H1 (cell line): ENCODE measurements at regions not wholly inside any gene's neighbourhood (a gene's known extent, or its start where the extent isn't known, plus 50 kb on each side); places are given as distances from the start of the nearest gene placed in this dataset.
A peak's percentile ranks its signal among the peaks of the same experiment; 100 is the strongest.

Experiments
- CTCF ChIA-PET: fragments of 300-600 bp; sonication (Branson Sonifier 250); formaldehyde crosslinking; loops from one replicate; lab custom pipeline; 2021; ENCODE audit not compliant: partially characterized antibody; lab: Charles Lee
- POLR2A ChIA-PET: fragments of 300-600 bp; sonication (Branson Sonifier 250); formaldehyde crosslinking; loops from one replicate; lab custom pipeline; 2021; ENCODE audit warnings: inconsistent platforms; ENCODE audit not compliant: partially characterized antibody; lab: Charles Lee
- DNase-seq, 2 experiments: peaks; one replicate each; pipeline versions ENCODE4 v3.0.0 to v3.0.0-alpha.2; 2010 to 2022; ENCODE audit warnings: low spot score in 2 of 2, low read depth in 1 of 2, mixed read lengths in 1 of 2
- FAIRE-seq: peaks from 2 replicates; lab custom pipeline; 2011; peaks lifted over from hg19 to GRCh38; lab: Jason Lieb, UNC
- H2AFZ ChIP-seq: 2 replicates; pipeline ENCODE4 v1.8.1; 2012; ENCODE audit warnings: low read length, inconsistent platforms
- H2AK5ac ChIP-seq: 2 replicates; pipeline ENCODE4 v1.6.1; 2013; ENCODE audit warnings: low read depth, low read length
- H2BK120ac ChIP-seq: replicated peaks from 2 replicates; pipeline ENCODE3; 2013; ENCODE audit warnings: low read depth, low read length, inconsistent platforms
- H2BK12ac ChIP-seq: 2 replicates; pipeline ENCODE4 v1.6.1; 2013; ENCODE audit warnings: low read depth, low read length
- H2BK15ac ChIP-seq: 2 replicates; pipeline ENCODE4 v1.6.1; 2013; ENCODE audit warnings: low read length
- H2BK20ac ChIP-seq: 2 replicates; pipeline ENCODE4 v1.6.1; 2013; ENCODE audit warnings: low read length
- H2BK5ac ChIP-seq: 2 replicates; pipeline ENCODE4 v1.6.1; 2013; ENCODE audit warnings: low read depth, low read length
- H3K14ac ChIP-seq: 2 replicates; pipeline ENCODE4 v1.6.1; 2013; ENCODE audit warnings: inconsistent platforms; ENCODE audit not compliant: insufficient read length
- H3K18ac ChIP-seq: 2 replicates; pipeline ENCODE4 v1.6.1; 2013; ENCODE audit warnings: low read length; ENCODE audit errors: extremely low read depth
- H3K23ac ChIP-seq: 2 replicates; pipeline ENCODE4 v1.6.1; 2013; ENCODE audit warnings: inconsistent platforms; ENCODE audit not compliant: insufficient read length
- H3K23me2 ChIP-seq: 2 replicates; pipeline ENCODE4 v1.6.1; 2013; ENCODE audit warnings: low read depth, low read length
- H3K27ac ChIP-seq: 2 replicates; pipeline ENCODE4 v1.6.1; 2011; ENCODE audit warnings: low read depth, low read length, inconsistent platforms
- H3K27me3 ChIP-seq, 4 experiments: replicated peaks in 1 of 4; 1 replicate in 1 of 4; 2 replicates in 3 of 4; pipeline versions ENCODE4 v1.6.1 to v1.8.1; 2011 to 2013; ENCODE audit warnings: low read length in 3 of 4, mild to moderate bottlenecking in 3 of 4, inconsistent platforms in 2 of 4, mixed read lengths in 2 of 4, moderate library complexity in 1 of 4; ENCODE audit not compliant: control insufficient read depth in 3 of 4, insufficient read depth in 3 of 4; ENCODE audit errors: extremely low read depth in 1 of 4
- H3K36me3 ChIP-seq, 4 experiments: 2 replicates each; pipeline versions ENCODE4 v1.6.1 to v1.8.1; 2011 to 2013; ENCODE audit warnings: mild to moderate bottlenecking in 4 of 4, low read length in 3 of 4, moderate library complexity in 2 of 4, control low read depth in 1 of 4, inconsistent platforms in 1 of 4; ENCODE audit not compliant: insufficient read depth in 4 of 4, control insufficient read depth in 2 of 4
- H3K4ac ChIP-seq: replicated peaks from 2 replicates; pipeline ENCODE3; 2013; ENCODE audit warnings: low read length, low read depth, mixed read lengths, inconsistent platforms; ENCODE audit not compliant: insufficient read length
- H3K4me1 ChIP-seq, 4 experiments: replicated peaks in 1 of 4; 1 replicate in 1 of 4; 2 replicates in 3 of 4; pipeline versions ENCODE4 v1.6.1 to v1.8.1; 2011 to 2013; ENCODE audit warnings: low read length in 3 of 4, inconsistent platforms in 2 of 4, mixed read lengths in 1 of 4; ENCODE audit not compliant: insufficient read depth in 4 of 4, control insufficient read depth in 3 of 4
- H3K4me2 ChIP-seq, 2 experiments: 2 replicates each; pipeline versions ENCODE4 v1.6.1 to v1.8.1; 2011 to 2013; ENCODE audit warnings: low read depth in 2 of 2, low read length in 2 of 2, control low read depth in 1 of 2, inconsistent platforms in 1 of 2, mild to moderate bottlenecking in 1 of 2; ENCODE audit not compliant: insufficient read depth in 1 of 2
- H3K4me3 ChIP-seq, 4 experiments: fragments of 200-600, 300-600 bp in 1 of 4; sonication (generic), shearing (Covaris generic), sonication (Bioruptor Twin) in 1 of 4; 2 replicates each; pipeline versions ENCODE4 v1.5.1 to v1.8.1; 2011 to 2016; ENCODE audit warnings: low read length in 4 of 4, low read depth in 3 of 4, control low read depth in 2 of 4, inconsistent platforms in 2 of 4, mild to moderate bottlenecking in 2 of 4, mixed read lengths in 1 of 4, moderate library complexity in 1 of 4; ENCODE audit not compliant: insufficient read depth in 2 of 4; ENCODE audit errors: extremely low read depth in 1 of 4
- H3K56ac ChIP-seq: replicated peaks from 2 replicates; pipeline ENCODE3; 2013; ENCODE audit warnings: low read depth, mild to moderate bottlenecking, mixed read lengths, low read length, inconsistent platforms; ENCODE audit not compliant: insufficient read length
- H3K79me1 ChIP-seq: 2 replicates; pipeline ENCODE4 v1.6.1; 2013; ENCODE audit warnings: low read depth, low read length, control low read depth
- H3K79me2 ChIP-seq, 2 experiments: 2 replicates each; pipeline versions ENCODE4 v1.6.1 to v1.8.1; 2012 to 2013; ENCODE audit warnings: low read length in 2 of 2, mild to moderate bottlenecking in 2 of 2, inconsistent platforms in 1 of 2; ENCODE audit not compliant: insufficient read depth in 2 of 2, control insufficient read depth in 1 of 2
- H3K9ac ChIP-seq, 4 experiments: replicated peaks in 1 of 4; 1 replicate in 1 of 4; 2 replicates in 3 of 4; pipeline versions ENCODE4 v1.6.1 to v1.8.1; 2011 to 2013; ENCODE audit warnings: low read depth in 3 of 4, low read length in 3 of 4, control low read depth in 2 of 4, mild to moderate bottlenecking in 2 of 4, moderate library complexity in 2 of 4, inconsistent platforms in 1 of 4; ENCODE audit errors: extremely low read depth in 1 of 4
- H3K9me3 ChIP-seq, 2 experiments: 2 replicates each; pipeline versions ENCODE4 v1.6.1 to v1.8.1; 2012 to 2013; ENCODE audit warnings: mild to moderate bottlenecking in 2 of 2, moderate library complexity in 2 of 2, control low read depth in 1 of 2, inconsistent platforms in 1 of 2, low read depth in 1 of 2, low read length in 1 of 2, mixed read lengths in 1 of 2; ENCODE audit not compliant: insufficient read depth in 2 of 2
- H4K20me1 ChIP-seq, 2 experiments: replicated peaks in 1 of 2; 2 replicates each; pipeline versions ENCODE3 to v1.8.1; 2011 to 2013; ENCODE audit warnings: inconsistent platforms in 2 of 2, low read length in 2 of 2, mild to moderate bottlenecking in 1 of 2; ENCODE audit not compliant: insufficient read depth in 2 of 2, control insufficient read depth in 1 of 2
- H4K5ac ChIP-seq: 2 replicates; pipeline ENCODE4 v1.6.1; 2013; ENCODE audit warnings: low read length, low read depth, mixed read lengths, inconsistent platforms; ENCODE audit not compliant: insufficient read length
- H4K8ac ChIP-seq: 2 replicates; pipeline ENCODE4 v1.8.0; 2013; ENCODE audit warnings: mild to moderate bottlenecking, moderate library complexity, low read length, inconsistent platforms; ENCODE audit not compliant: insufficient read depth; ENCODE audit errors: extremely low read depth
- H4K91ac ChIP-seq: replicated peaks from 2 replicates; pipeline ENCODE3; 2013; ENCODE audit warnings: low read length, mixed read lengths, inconsistent platforms; ENCODE audit not compliant: insufficient read length
- CEBPB ChIP-seq: IDR thresholded peaks from 2 replicates; pipeline ENCODE4 v1.6.1; 2012; ENCODE audit warnings: low read depth, low read length
- CTBP2 ChIP-seq: IDR thresholded peaks from 2 replicates; pipeline ENCODE4 v1.7.0; 2011; ENCODE audit warnings: borderline replicate concordance, mild to moderate bottlenecking, moderate library complexity, mixed read lengths, low read length; ENCODE audit not compliant: insufficient read depth, insufficient read length
- EP300 ChIP-seq, 2 experiments: IDR thresholded peaks; 1 replicate in 1 of 2; 2 replicates in 1 of 2; pipeline ENCODE4 v1.6.1; 2011 to 2012; ENCODE audit warnings: low read depth in 2 of 2, low read length in 2 of 2, mild to moderate bottlenecking in 2 of 2, borderline replicate concordance in 1 of 2, inconsistent platforms in 1 of 2, moderate library complexity in 1 of 2
- RXRA ChIP-seq: IDR thresholded peaks from 2 replicates; pipeline ENCODE4 v1.6.1; 2011; ENCODE audit warnings: low read depth, mild to moderate bottlenecking, low read length, moderate library complexity; ENCODE audit not compliant: insufficient read depth
- SIN3A ChIP-seq, 2 experiments: IDR thresholded peaks in 1 of 2; conservative IDR thresholded peaks in 1 of 2; 2 replicates each; pipeline ENCODE4 v1.6.1; 2011 to 2012; ENCODE audit warnings: low read length in 2 of 2, improper control_type of control experiment in 1 of 2, low read depth in 1 of 2, mild to moderate bottlenecking in 1 of 2
- USF2 ChIP-seq: IDR thresholded peaks from 2 replicates; pipeline ENCODE4 v1.6.1; 2011; ENCODE audit warnings: low read length, improper control_type of control experiment
- YY1 ChIP-seq: IDR thresholded peaks from 2 replicates; pipeline ENCODE4 v1.6.1; 2011; ENCODE audit warnings: low read depth, mild to moderate bottlenecking, low read length
- WGBS, 2 experiments: shearing (Covaris generic) in 1 of 2; methylation state at CpG; one replicate each; pipeline versions ENCODE4 v1.1.6 to v1.1.7; 2013 to 2015; ENCODE audit warnings: low lambda C conversion rate in 2 of 2, mixed read lengths in 2 of 2, inconsistent platforms in 1 of 2, low coverage in 1 of 2, missing lambda C conversion rate in 1 of 2; ENCODE audit not compliant: insufficient replicate concordance in 2 of 2, insufficient coverage in 1 of 2, insufficient read length in 1 of 2; ENCODE audit errors: extremely low coverage in 1 of 2, missing lambda C conversion rate in 1 of 2; 5-methylcytosine and 5-hydroxymethylcytosine counted together

- no peaks in the 10 kb centered on the region for H3K36me3 ChIP-seq
- H3K79me1 ChIP-seq: no peaks in the 10 kb centered on the region
- 0 out of 2 replicates have a peak overlapping the region, but pooled peaks have one; percentile 37 for H4K8ac ChIP-seq
- peaks cover 3 to 14% (median 6%) of the 10 kb centered on the region in 4 experiments for H3K4me1 ChIP-seq
- H4K91ac ChIP-seq: peak overlapping the region; percentile 22
- FAIRE-seq (no peak), DNase-seq (no peak)
- peak overlapping the region; percentile 92 for H2AFZ ChIP-seq
- H4K5ac ChIP-seq: peak overlapping the region; percentile 28
- peak overlapping the region; percentile 19 for H3K4ac ChIP-seq
- H3K4me3 ChIP-seq: peak overlapping the region in 2 of 4 experiments; percentile 7 to 34; a peak in 2 of 8 replicates
- peak overlapping the region; percentile 24 for H2BK120ac ChIP-seq
- H3K14ac ChIP-seq: no peak overlapping the region
- no peaks in the 10 kb centered on the region for H3K79me2 ChIP-seq
- no peak overlapping the region for H2BK5ac ChIP-seq
- no peaks in the 10 kb centered on the region; the same call in 1 of the 2 replicates for H3K23me2 ChIP-seq
- H3K27me3 ChIP-seq: peaks cover 0 to 6% (median 1%) of the 10 kb centered on the region in 4 experiments; a peak in 3 of 7 replicates
- peak overlapping the region; percentile 26; the same call in 1 of the 2 replicates for H3K18ac ChIP-seq
- peak overlapping the region; percentile 96; the same call in 1 of the 2 replicates for H2BK12ac ChIP-seq
- H2AK5ac ChIP-seq: no peak overlapping the region
- no peaks in the 10 kb centered on the region for H4K20me1 ChIP-seq
- peak overlapping the region; percentile 9 for H3K56ac ChIP-seq
- ChIA-PET CTCF (interaction anchor here (0.9 to 4.6 kb wide), 5 partner anchors 10 to 147 kb away, joined by 3 to 41 read pairs (median 4); no protein-coding TSS in a partner anchor), POLR2A (interaction anchor here (0.5 to 1.2 kb wide), 2 partner anchors 68 to 185 kb away, joined by 3 read pairs; partner anchors contain the start of gene RNF24)
- H2BK15ac ChIP-seq: no peak overlapping the region; the same call in 1 of the 2 replicates
- H2BK20ac ChIP-seq: no peak overlapping the region
- H3K9ac ChIP-seq: no peak overlapping the region; a peak in 1 of 7 replicates
- H3K9me3 ChIP-seq: no peaks in the 10 kb centered on the region
- H3K4me2 ChIP-seq: peak overlapping the region; percentile 61 to 87
- no peak overlapping the region for H3K23ac ChIP-seq
- WGBS, 2 experiments: 59% methylated on average over 4 of the region's 7 CpGs; no CpG with 5 or more reads in 1 of the 2 experiments
- H3K27ac ChIP-seq: no peak overlapping the region
- TF ChIP-seq SIN3A (conservative IDR thresholded peaks at IDR 0.05 in 1 of 2, IDR thresholded peaks at IDR 0.05 in 1 of 2; ENCODE audit: low read depth in 1 of 2, low read length in 2 of 2) (0 out of 4 replicates have a peak, but pooled peaks of 1 of the 2 experiments have one; percentile 61), EP300 (IDR thresholded peaks at IDR 0.05; ENCODE audit: borderline replicate concordance in 1 of 2, low read depth in 2 of 2, low read length in 2 of 2) (no peak), CTBP2 (no peak), USF2 (0 out of 2 replicates have a peak, but pooled peaks have one; percentile 15), YY1 (no peak), CEBPB (peak; percentile 83), RXRA (no peak)
Observed at GRCh38 chr20:4082406-4083097, 66.1 kb upstream of the SMOX start.
